ENCODE measurements at regions not wholly inside any gene's neighbourhood (a gene's known extent, or its start where the extent isn't known, plus 50 kb on each side); places are given as distances from the start of the nearest gene placed in this dataset.

GRCh38 chr1:238293075-238293474 is 402.4 kb upstream of the ZP4 start:
- peak overlapping the region; percentile 83; the same call in 1 of the 2 replicates for H3K27ac Mint-ChIP-seq
- POLR2A ChIA-PET = no interaction called here
- peaks cover 12% of the 10 kb centered on the region for H3K4me1 Mint-ChIP-seq

More at GRCh38 chr1:238293075-238293474, 402.4 kb upstream of the ZP4 start:
- Mint-ChIP-seq H3K36me3 (peaks cover 21% of the 10 kb centered on the region), H3K9me3 (peaks cover 42% of the 10 kb centered on the region), H3K27me3 (ENCODE audit: low read depth) (no peaks in the 10 kb centered on the region), H3K4me3 (no peak overlapping the region)
- ATAC-seq (peak; percentile 38; the same call in 1 of the 2 replicates), DNase-seq (ENCODE audit: low spot score) (no peak)
- TF ChIP-seq NR2C2 (CRISPR knock-in tag; IDR thresholded peaks at IDR 0.05) (no peak), GRHL2 (CRISPR knock-in tag; IDR thresholded peaks at IDR 0.05; ENCODE audit: insufficient replicate concordance, severe bottlenecking) (no peak), ZNF532 (CRISPR knock-in tag; IDR thresholded peaks at IDR 0.05; ENCODE audit: borderline replicate concordance) (no peak), SOX15 (CRISPR knock-in tag; IDR thresholded peaks at IDR 0.05) (no peak), ZNF512 (CRISPR knock-in tag; IDR thresholded peaks at IDR 0.05; ENCODE audit: borderline replicate concordance) (no peak), E2F4 (CRISPR knock-in tag; IDR thresholded peaks at IDR 0.05; ENCODE audit: borderline replicate concordance, low read depth) (no peak), AR (CRISPR knock-in tag; IDR thresholded peaks at IDR 0.05) (no peak), ZNF138 (CRISPR knock-in tag; conservative IDR thresholded peaks at IDR 0.05) (no peak), IRF2 (CRISPR knock-in tag; IDR thresholded peaks at IDR 0.05; ENCODE audit: borderline replicate concordance, low read depth) (no peak), PRRX2 (CRISPR knock-in tag; IDR thresholded peaks at IDR 0.05) (no peak), ZBTB21 (CRISPR knock-in tag; IDR thresholded peaks at IDR 0.05; ENCODE audit: borderline replicate concordance) (no peak), PREB (CRISPR knock-in tag; IDR thresholded peaks at IDR 0.05; ENCODE audit: borderline replicate concordance) (no peak)
- CTCF ChIA-PET = no interaction called here
